ENCODE measurements at regions not wholly inside any gene's neighbourhood (a gene's known extent, or its start where the extent isn't known, plus 50 kb on each side); places are given as distances from the start of the nearest gene placed in this dataset.

DNA sequence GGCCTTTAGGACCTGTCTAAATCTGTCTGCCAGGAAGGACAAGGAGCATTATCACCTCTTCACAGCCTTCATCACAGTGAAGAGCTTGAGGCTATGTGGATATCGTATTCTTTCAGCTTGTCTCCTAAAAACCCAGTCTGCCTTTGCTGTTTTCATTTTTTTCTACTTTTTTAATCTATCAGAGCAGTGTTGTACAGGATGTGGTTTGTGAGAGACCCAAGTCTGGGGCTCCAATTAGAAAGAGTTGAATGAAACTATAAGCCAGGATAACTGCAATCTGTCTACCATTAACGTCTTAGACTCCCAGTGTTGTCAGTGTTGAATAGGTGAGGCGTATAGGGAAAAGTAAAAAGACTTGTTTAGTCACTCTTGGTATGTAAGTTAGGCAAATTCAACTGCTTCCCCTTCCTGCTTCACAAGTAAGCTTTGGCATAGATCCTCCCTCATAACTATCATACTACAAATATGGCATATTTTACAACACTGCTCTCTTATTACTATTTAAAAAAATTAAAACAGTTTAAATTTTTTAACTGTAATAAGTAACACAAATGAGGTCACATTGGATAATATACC is 1225.8 kb upstream of the PRMT6 start:
- no peaks in the 10 kb centered on the region for H3K4me1 Mint-ChIP-seq
- TF ChIP-seq, protein P1, sequence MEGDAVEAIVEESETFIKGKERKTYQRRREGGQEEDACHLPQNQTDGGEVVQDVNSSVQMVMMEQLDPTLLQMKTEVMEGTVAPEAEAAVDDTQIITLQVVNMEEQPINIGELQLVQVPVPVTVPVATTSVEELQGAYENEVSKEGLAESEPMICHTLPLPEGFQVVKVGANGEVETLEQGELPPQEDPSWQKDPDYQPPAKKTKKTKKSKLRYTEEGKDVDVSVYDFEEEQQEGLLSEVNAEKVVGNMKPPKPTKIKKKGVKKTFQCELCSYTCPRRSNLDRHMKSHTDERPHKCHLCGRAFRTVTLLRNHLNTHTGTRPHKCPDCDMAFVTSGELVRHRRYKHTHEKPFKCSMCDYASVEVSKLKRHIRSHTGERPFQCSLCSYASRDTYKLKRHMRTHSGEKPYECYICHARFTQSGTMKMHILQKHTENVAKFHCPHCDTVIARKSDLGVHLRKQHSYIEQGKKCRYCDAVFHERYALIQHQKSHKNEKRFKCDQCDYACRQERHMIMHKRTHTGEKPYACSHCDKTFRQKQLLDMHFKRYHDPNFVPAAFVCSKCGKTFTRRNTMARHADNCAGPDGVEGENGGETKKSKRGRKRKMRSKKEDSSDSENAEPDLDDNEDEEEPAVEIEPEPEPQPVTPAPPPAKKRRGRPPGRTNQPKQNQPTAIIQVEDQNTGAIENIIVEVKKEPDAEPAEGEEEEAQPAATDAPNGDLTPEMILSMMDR (IDR thresholded peaks at IDR 0.05; ENCODE audit: unreplicated experiment in 3 of 3) = no peak
- no peaks in the 10 kb centered on the region for H3K9me3 Mint-ChIP-seq
- H3K27me3 Mint-ChIP-seq (ENCODE audit: low read depth) = no peaks in the 10 kb centered on the region
- H3K36me3 Mint-ChIP-seq (ENCODE audit: low read depth) = no peaks in the 10 kb centered on the region
- H3K27ac Mint-ChIP-seq = no peak overlapping the region
- H3K4me3 Mint-ChIP-seq = no peak overlapping the region

DNA sequence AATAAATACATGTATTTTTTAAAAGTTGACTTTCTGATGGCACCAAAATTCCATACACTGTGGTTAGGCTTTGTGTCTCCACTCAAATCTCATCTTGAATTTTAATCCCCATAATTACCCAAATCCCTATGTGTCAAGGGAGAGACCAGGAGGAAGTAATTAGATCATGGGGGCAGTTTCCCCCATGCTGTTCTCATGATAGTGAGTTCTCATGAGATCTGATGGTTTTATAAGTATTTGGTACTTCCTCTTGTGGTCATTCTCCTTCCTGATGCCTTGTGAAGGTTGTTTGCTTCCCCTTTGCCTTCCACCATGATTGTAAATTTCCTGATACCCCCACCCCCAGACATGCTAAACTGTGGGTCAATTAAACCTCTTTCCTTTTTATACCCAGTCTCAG is 1218.4 kb upstream of the PRMT6 start:
- no peaks in the 10 kb centered on the region for H3K9me3 Mint-ChIP-seq
- H3K4me1 Mint-ChIP-seq = no peaks in the 10 kb centered on the region
- H3K4me3 Mint-ChIP-seq = no peak overlapping the region
- H3K27ac Mint-ChIP-seq = no peak overlapping the region
- no peaks in the 10 kb centered on the region for H3K36me3 Mint-ChIP-seq (ENCODE audit: low read depth)
- TF ChIP-seq, protein P1 (IDR thresholded peaks at IDR 0.05; ENCODE audit: unreplicated experiment in 3 of 3) = no peak
- H3K27me3 Mint-ChIP-seq (ENCODE audit: low read depth) = no peaks in the 10 kb centered on the region

DNA sequence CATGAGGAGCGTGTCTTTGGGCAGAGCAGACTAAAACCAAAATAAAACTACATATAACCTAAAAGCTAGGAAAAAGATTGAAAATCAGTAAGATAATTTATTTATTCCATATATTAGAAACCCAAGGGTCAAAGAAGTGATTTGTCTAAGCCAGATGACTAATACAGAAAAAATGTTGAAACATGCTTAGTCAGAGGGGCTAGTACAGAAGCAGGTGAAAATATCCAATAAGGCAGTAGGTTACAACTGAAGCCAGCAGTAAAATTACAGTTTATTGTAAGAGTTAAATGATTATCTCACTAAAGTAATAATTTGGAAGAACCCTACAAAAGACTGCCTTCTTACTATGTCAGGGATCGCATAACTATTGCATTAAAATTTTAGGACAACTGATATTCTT is 1190.9 kb upstream of the PRMT6 start:
- no peaks in the 10 kb centered on the region for H3K27me3 Mint-ChIP-seq (ENCODE audit: low read depth)
- H3K36me3 Mint-ChIP-seq (ENCODE audit: low read depth) = no peaks in the 10 kb centered on the region
- TF ChIP-seq, protein P1 (IDR thresholded peaks at IDR 0.05; ENCODE audit: unreplicated experiment in 3 of 3) = no peak
- H3K9me3 Mint-ChIP-seq = no peaks in the 10 kb centered on the region
- H3K27ac Mint-ChIP-seq = no peak overlapping the region
- H3K4me1 Mint-ChIP-seq = no peaks in the 10 kb centered on the region
- H3K4me3 Mint-ChIP-seq = no peak overlapping the region

DNA sequence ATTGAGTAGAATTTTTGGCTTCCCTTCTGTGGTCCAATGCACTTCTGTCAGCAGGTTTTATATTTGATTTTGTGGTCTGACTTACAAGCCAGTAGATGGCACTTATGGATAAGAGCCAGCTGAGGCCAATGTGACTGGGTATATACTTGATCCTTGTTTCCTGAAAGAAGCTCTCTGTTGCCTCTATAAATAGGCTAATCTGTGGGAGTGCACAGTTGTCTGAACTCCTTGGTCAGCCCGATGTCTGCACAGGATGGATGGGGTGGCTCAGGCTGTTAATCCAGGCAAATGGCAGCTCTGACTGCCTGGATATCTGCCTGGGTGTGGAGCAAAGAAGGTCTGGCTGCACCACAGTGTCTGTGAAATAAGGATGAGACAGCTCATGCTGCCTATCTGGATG is 1183.7 kb upstream of the PRMT6 start:
- Mint-ChIP-seq H3K27me3 (ENCODE audit: low read depth) (peaks cover 4% of the 10 kb centered on the region), H3K27ac (no peak overlapping the region), H3K36me3 (ENCODE audit: low read depth) (no peaks in the 10 kb centered on the region), H3K4me3 (no peak overlapping the region), H3K4me1 (no peaks in the 10 kb centered on the region), H3K9me3 (peaks cover 11% of the 10 kb centered on the region)
- TF ChIP-seq, protein P1 (IDR thresholded peaks at IDR 0.05; ENCODE audit: unreplicated experiment in 3 of 3) = no peak

DNA sequence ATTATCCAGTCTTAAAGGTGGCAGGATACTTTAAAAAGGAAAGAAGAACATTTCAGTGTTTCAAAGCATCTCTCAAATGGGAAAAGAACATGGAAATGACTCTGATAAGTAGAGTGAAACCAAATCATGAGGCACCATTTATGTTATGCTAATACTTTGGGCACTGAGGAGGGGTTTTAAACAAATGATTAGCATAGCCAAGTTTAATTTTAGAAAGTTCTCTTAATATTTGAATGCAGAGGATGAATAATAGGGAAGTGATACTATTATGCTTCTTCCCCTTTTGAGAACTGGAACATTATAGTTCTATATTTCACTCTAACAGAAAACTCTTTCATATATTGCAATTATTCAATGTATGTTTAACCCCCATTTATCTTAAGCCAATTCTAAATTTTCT is 1181.9 kb upstream of the PRMT6 start:
- Mint-ChIP-seq H3K4me1 (no peaks in the 10 kb centered on the region), H3K27me3 (ENCODE audit: low read depth) (peaks cover 4% of the 10 kb centered on the region), H3K27ac (no peak overlapping the region), H3K36me3 (ENCODE audit: low read depth) (no peaks in the 10 kb centered on the region), H3K9me3 (peaks cover 11% of the 10 kb centered on the region), H3K4me3 (no peak overlapping the region)
- TF ChIP-seq, protein P1 (IDR thresholded peaks at IDR 0.05; ENCODE audit: unreplicated experiment in 3 of 3) = no peak

DNA sequence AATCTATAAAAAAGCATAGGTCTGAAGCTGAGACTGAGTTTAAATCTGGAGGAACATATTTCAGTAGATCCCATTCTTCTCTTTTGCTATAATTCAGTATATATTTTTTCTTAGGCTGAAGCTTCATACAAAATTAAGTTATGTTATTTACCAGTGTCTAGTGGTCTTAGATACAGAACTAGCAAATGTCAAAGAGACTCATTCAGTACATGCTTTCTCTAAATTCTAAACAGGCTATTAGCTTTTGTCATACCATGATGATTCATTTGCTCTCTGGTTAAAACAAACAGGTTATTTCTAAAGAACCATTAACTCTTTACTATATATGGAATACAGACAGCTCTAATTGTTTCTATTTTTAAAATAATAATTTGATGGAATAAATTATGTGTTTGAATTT is 1170.2 kb upstream of the PRMT6 start:
- no peaks in the 10 kb centered on the region for H3K36me3 Mint-ChIP-seq (ENCODE audit: low read depth)
- no peak overlapping the region for H3K27ac Mint-ChIP-seq
- no peaks in the 10 kb centered on the region for H3K4me1 Mint-ChIP-seq

More for the DNA sequence above, 1170.2 kb upstream of the PRMT6 start:
- Mint-ChIP-seq H3K27me3 (ENCODE audit: low read depth) (no peaks in the 10 kb centered on the region), H3K9me3 (peaks cover 10% of the 10 kb centered on the region), H3K4me3 (no peak overlapping the region)
- TF ChIP-seq, protein P1 (IDR thresholded peaks at IDR 0.05; ENCODE audit: unreplicated experiment in 3 of 3) = no peak
